Cardiac muscle cell (in vitro differentiated cells and primary cell): ENCODE measurements at regions not wholly inside any gene's neighbourhood (a gene's known extent, or its start where the extent isn't known, plus 50 kb on each side); places are given as distances from the start of the nearest gene placed in this dataset.

ENCODE experiments used
- DNase-seq, 2 donors: peaks; one replicate each; pipeline versions ENCODE4 v3.0.0 to v3.0.0-alpha.2; 2010 to 2017; ENCODE audit warnings: low read depth in 1 of 2, low spot score in 1 of 2
- H3K27ac ChIP-seq: fragments of 200-600 bp; sonication (generic); 2 replicates; pipeline ENCODE4 v1.5.1; 2016
- H3K27me3 ChIP-seq: fragments of 200-600 bp; sonication (generic); 2 replicates; pipeline ENCODE4 v1.6.0; 2016; ENCODE audit warnings: control low read depth
- H3K36me3 ChIP-seq: fragments of 200-600 bp; sonication (generic); 2 replicates; pipeline ENCODE4 v1.5.1; 2016; ENCODE audit warnings: control low read depth
- H3K4me1 ChIP-seq: fragments of 200-600 bp; sonication (generic); 2 replicates; pipeline ENCODE4 v1.8.1; 2017; ENCODE audit warnings: low read depth, mild to moderate bottlenecking, mixed run types
- H3K4me3 ChIP-seq: fragments of 200-600 bp; sonication (generic); 2 replicates; pipeline ENCODE4 v1.5.1; 2016; ENCODE audit warnings: mild to moderate bottlenecking
- H3K9me3 ChIP-seq: fragments of 200-600 bp; sonication (generic); 2 replicates; pipeline ENCODE4 v1.5.1; 2017; ENCODE audit warnings: low read depth, mild to moderate bottlenecking, control low read depth
- CTCF ChIP-seq: IDR thresholded peaks from 2 replicates; pipeline ENCODE4 v1.5.1; 2012; ENCODE audit warnings: low read depth, mild to moderate bottlenecking, low read length

- no peak for DNase-seq
- Histone ChIP-seq H3K36me3 (no peaks in the 10 kb centered on the region), H3K9me3 (no peaks in the 10 kb centered on the region), H3K4me1 (no peaks in the 10 kb centered on the region), H3K4me3 (no peak overlapping the region), H3K27ac (no peak overlapping the region), H3K27me3 (no peaks in the 10 kb centered on the region)
- TF ChIP-seq CTCF = no peak
Observed at GRCh38 chr14:85357120-85357519, 172.8 kb upstream of the FLRT2 start.

GRCh38 chr14:85358136-85358785 is 171.7 kb upstream of the FLRT2 start:
- no peak overlapping the region for H3K27ac ChIP-seq
- DNase-seq = no peak
- H3K36me3 ChIP-seq = no peaks in the 10 kb centered on the region
- no peak overlapping the region for H3K4me3 ChIP-seq
- H3K4me1 ChIP-seq = no peaks in the 10 kb centered on the region
- TF ChIP-seq CTCF = no peak
- H3K9me3 ChIP-seq = no peaks in the 10 kb centered on the region
- no peaks in the 10 kb centered on the region for H3K27me3 ChIP-seq

GRCh38 chr14:85359505-85359904 is 170.4 kb upstream of the FLRT2 start:
- TF ChIP-seq CTCF = no peak
- H3K4me3 ChIP-seq = no peak overlapping the region
- no peak for DNase-seq
- H3K9me3 ChIP-seq = no peaks in the 10 kb centered on the region
- no peaks in the 10 kb centered on the region for H3K36me3 ChIP-seq
- H3K27me3 ChIP-seq = no peaks in the 10 kb centered on the region
- H3K27ac ChIP-seq = no peak overlapping the region
- no peaks in the 10 kb centered on the region for H3K4me1 ChIP-seq

GRCh38 chr14:85363358-85363757 is 166.6 kb upstream of the FLRT2 start:
- no peak for TF ChIP-seq CTCF
- no peak overlapping the region for H3K27ac ChIP-seq
- no peak for DNase-seq

GRCh38 chr14:85366226-85366625 is 163.7 kb upstream of the FLRT2 start:
- Histone ChIP-seq H3K36me3 (no peaks in the 10 kb centered on the region), H3K4me1 (no peaks in the 10 kb centered on the region), H3K27ac (no peak overlapping the region), H3K4me3 (no peak overlapping the region), H3K27me3 (no peaks in the 10 kb centered on the region), H3K9me3 (no peaks in the 10 kb centered on the region)
- TF ChIP-seq CTCF = no peak
- peak in 1 of 2 donors; percentile 14 for DNase-seq

More at GRCh38 chr14:85363358-85363757, 166.6 kb upstream of the FLRT2 start:
- Histone ChIP-seq H3K27me3 (no peaks in the 10 kb centered on the region), H3K9me3 (no peaks in the 10 kb centered on the region), H3K4me3 (no peak overlapping the region), H3K36me3 (no peaks in the 10 kb centered on the region), H3K4me1 (no peaks in the 10 kb centered on the region)
